Heart right ventricle (tissue), 16 donors: ENCODE measurements at regions not wholly inside any gene's neighbourhood (a gene's known extent, or its start where the extent isn't known, plus 50 kb on each side); places are given as distances from the start of the nearest gene placed in this dataset.

Experiments
- ATAC-seq, 8 donors: fragments of 200-7000 bp; cut with Tn5 transposase; one replicate each; pipeline ENCODE4 v1.9.1; 2020; ENCODE audit warnings: mild to moderate bottlenecking in 8 of 8, moderate library complexity in 8 of 8, moderate number of reproducible peaks in 1 of 8
- DNase-seq, 2 donors: peaks; one replicate each; pipeline ENCODE4 v3.0.0-alpha.2; 2020
- H3K27ac ChIP-seq, 10 donors: fragments of 200-600 bp; sonication (generic) in 2 of 10; one replicate each; pipeline versions ENCODE4 v1.5.0 to v1.8.0; 2020 to 2022; ENCODE audit warnings: mild to moderate bottlenecking in 3 of 10
- H3K27me3 ChIP-seq, 7 donors: fragments of 200-600 bp; one replicate each; pipeline ENCODE4 v1.8.0; 2021 to 2022; ENCODE audit warnings: mild to moderate bottlenecking in 2 of 7
- H3K36me3 ChIP-seq, 9 donors: fragments of 200-600 bp; sonication (generic) in 1 of 9; one replicate each; pipeline versions ENCODE4 v1.5.0 to v1.8.0; 2020 to 2022; ENCODE audit warnings: mild to moderate bottlenecking in 2 of 9
- H3K4me1 ChIP-seq, 9 donors: fragments of 200-600 bp; sonication (generic) in 1 of 9; one replicate each; pipeline versions ENCODE4 v1.5.0 to v1.8.0; 2020 to 2022; ENCODE audit warnings: mild to moderate bottlenecking in 4 of 9
- H3K4me3 ChIP-seq, 10 donors: fragments of 200-600 bp; sonication (generic) in 2 of 10; one replicate each; pipeline versions ENCODE4 v1.5.0 to v1.8.0; 2020 to 2022; ENCODE audit warnings: mild to moderate bottlenecking in 7 of 10, moderate library complexity in 2 of 10
- H3K9me3 ChIP-seq, 11 donors: fragments of 200-600 bp in 10 of 11; sonication (generic) in 2 of 11; one replicate each; pipeline versions ENCODE4 v1.5.0 to v1.8.0; 2013 to 2022; ENCODE audit warnings: mild to moderate bottlenecking in 2 of 11, control low read depth in 1 of 11, moderate library complexity in 1 of 11
- WGBS, 2 donors: extraction: QIAGEN DNeasy Blood & Tissue Kit; methylation state at CpG; one replicate each; pipeline ENCODE4 v1.1.7; 2013; ENCODE audit warnings: inconsistent platforms in 1 of 2; 5-methylcytosine and 5-hydroxymethylcytosine counted together
- intact Hi-C, 10 donors: fragments of 100-400 bp; cut with DNase I; formaldehyde crosslinking; loops; one replicate each; pipeline versions ENCODE4 v1.11.1 to v1.14.2; 2022
- TF ChIP-seq, protein P1 (sequence below), 9 donors: fragments of 200-600 bp; sonication (generic) in 2 of 9; IDR thresholded peaks; one replicate each; pipeline versions ENCODE4 v1.5.0 to v1.8.0; 2021 to 2022; ENCODE audit warnings: antibody characterized with exemption in 9 of 9, mild to moderate bottlenecking in 5 of 9, moderate library complexity in 1 of 9
- donor health status: Arrhythmogenic right ventricular cardiomyopathy.
- donor health status: ischemic (EF 13 %, LVEDD 7.1; RV severe dilation, severe dysfunction).
- donor health status: healthy with polysubstance abuse.
- donor health status: DM: no; HTN: yes; CAD: no.
- donor health status: DM: no; HTN: no; CAD: no.
- donor health status: ischemic (EF 25% LVEDD 6.9; RV normal size, moderate dysfunction).
- donor health status: ischemic (EF 25% LVEDD 5.7; RV mildly dilated, moderate dysfunction).
- donor health status: healthy.
- donor health status: DM: yes; HTN: yes; CAD: no.
- donor health status: Ischemic cardiomyopathy.
- donor health status: ischemic (EF 35%, LVEDD 5.7; RV mildly dilated, moderate dysfunction).
- donor health status: nonischemic (EF 11% LVEDD 7.7; RV severe dilation, severe dysfunction).
- donor health status: DM: yes; HTN: yes; CAD: no.
- donor health status: PGD.
- donor health status: ischemic (EF 29% LVEDD 5.4; RV normal size, mild dysfunction).
- donor health status: nonischemic (EF 23%, LVEDD 6.1; RV moderate dilation, normal function).

DNA sequence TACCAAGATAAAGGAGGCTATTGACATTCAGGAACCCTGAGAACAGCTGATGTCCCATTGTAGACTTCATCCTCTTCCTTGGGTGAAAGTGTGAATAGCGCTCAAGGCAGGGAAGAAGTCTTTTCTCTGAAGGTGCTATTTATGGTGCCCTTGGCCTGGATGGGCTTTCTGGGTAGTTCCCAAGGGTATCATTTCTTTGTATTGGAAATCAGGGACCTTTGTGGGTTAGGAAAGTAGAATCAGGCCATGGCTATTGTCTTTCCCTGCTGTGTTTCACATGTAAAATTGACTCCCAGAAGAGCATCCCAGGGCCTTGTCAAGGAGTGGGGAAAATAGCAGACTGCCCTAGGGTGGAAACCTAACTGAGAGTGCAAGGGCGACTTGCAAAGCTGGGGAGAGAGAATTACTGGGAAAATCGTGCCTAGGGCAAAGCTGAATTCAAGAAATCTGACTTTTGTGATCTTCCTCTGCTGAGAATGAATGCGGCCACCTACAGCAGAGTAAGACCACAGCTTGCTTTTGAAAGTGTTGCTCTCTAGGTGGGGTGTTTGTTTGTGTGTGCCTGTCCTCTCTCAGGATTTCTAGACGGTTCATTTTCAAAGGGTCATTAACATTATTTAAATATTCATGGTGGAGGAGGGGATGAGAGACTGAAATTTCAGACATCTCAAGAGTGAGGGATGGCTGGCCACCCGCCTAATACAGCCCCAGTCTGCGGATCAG is 160.6 kb downstream of the C9orf152 start:
- DNase-seq: no peak
- H3K27me3 ChIP-seq: peaks cover 0 to 11% (median 0%) of the 10 kb centered on the region in 7 donors
- H3K9me3 ChIP-seq: no peaks in the 10 kb centered on the region
- H3K36me3 ChIP-seq: no peaks in the 10 kb centered on the region
- intact Hi-C loops: loop anchor here in 1 of 10 donors (5.0 kb wide), 2 partner anchors 110 to 135 kb away; no protein-coding TSS in a partner anchor
- peak overlapping the region in 9 of 10 donors; percentile 58 to 92 (median 86) for H3K4me3 ChIP-seq
- ATAC-seq: no peak
- TF ChIP-seq, protein P1, sequence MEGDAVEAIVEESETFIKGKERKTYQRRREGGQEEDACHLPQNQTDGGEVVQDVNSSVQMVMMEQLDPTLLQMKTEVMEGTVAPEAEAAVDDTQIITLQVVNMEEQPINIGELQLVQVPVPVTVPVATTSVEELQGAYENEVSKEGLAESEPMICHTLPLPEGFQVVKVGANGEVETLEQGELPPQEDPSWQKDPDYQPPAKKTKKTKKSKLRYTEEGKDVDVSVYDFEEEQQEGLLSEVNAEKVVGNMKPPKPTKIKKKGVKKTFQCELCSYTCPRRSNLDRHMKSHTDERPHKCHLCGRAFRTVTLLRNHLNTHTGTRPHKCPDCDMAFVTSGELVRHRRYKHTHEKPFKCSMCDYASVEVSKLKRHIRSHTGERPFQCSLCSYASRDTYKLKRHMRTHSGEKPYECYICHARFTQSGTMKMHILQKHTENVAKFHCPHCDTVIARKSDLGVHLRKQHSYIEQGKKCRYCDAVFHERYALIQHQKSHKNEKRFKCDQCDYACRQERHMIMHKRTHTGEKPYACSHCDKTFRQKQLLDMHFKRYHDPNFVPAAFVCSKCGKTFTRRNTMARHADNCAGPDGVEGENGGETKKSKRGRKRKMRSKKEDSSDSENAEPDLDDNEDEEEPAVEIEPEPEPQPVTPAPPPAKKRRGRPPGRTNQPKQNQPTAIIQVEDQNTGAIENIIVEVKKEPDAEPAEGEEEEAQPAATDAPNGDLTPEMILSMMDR (IDR thresholded peaks at IDR 0.05): no peak
- WGBS, 2 donors: 54 to 59% methylated on average over 7 of the region's 7 CpGs
- H3K27ac ChIP-seq: peak overlapping the region in 6 of 10 donors; percentile 4 to 90 (median 65)
- H3K4me1 ChIP-seq: peaks cover 0 to 49% (median 41%) of the 10 kb centered on the region in 9 donors

- intact Hi-C loops: loop anchor here in 1 of 10 donors (5.0 kb wide), 2 partner anchors 109 to 136 kb away; no protein-coding TSS in a partner anchor
- WGBS, 2 donors: 22 to 27% methylated on average over 24 to 27 of the region's 27 CpGs
- TF ChIP-seq, protein P1 (IDR thresholded peaks at IDR 0.05): no peak
- Histone ChIP-seq H3K27me3 (peaks cover 0 to 11% (median 0%) of the 10 kb centered on the region in 7 donors), H3K27ac (peak overlapping the region in 7 of 10 donors; percentile 32 to 90 (median 80)), H3K36me3 (no peaks in the 10 kb centered on the region), H3K4me3 (peak overlapping the region in 9 of 10 donors; percentile 58 to 92 (median 86)), H3K9me3 (no peaks in the 10 kb centered on the region), H3K4me1 (peaks cover 0 to 54% (median 43%) of the 10 kb centered on the region in 9 donors)
- peak in 1 of 2 donors; percentile 29 for DNase-seq
- ATAC-seq: peak; percentile 17 to 51 (median 34)
Observed at GRCh38 chr9:110047955-110048402, 160.0 kb downstream of the C9orf152 start.

DNA sequence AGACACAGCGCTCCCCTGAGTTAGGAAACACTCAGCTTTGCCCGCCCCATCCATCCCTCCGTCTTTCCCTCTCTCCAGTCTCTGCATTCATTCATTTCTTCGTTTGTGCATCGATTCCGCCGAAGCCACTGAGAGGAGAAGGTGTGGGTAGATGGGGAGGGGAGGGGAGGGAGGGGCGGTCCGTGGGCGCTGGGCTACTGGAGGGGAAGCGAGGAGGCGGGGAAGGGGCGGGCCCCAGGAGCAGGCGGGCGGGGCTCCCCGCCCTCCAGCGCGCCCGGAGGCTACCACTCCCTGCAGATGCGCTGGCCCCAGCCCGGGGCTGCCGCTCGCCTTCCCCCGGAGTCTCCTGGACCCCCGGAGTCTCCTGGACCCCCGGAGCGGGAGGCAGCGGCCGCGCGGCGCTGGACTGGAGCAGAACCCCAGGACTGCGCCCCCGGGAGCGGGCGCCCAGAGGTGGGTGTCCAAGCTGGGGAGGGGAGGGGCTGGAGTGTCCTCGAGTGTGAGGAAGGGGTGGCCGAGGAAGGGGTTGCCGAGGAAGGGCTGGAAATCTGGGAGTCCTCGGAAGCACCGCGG is 159.5 kb downstream of the C9orf152 start:
- intact Hi-C loops: loop anchor here in 1 of 10 donors (5.0 kb wide), 2 partner anchors 109 to 136 kb away; no protein-coding TSS in a partner anchor
- WGBS, 2 donors: 3 to 6% methylated on average over 38 to 42 of the region's 42 CpGs

More for the DNA sequence above, 159.5 kb downstream of the C9orf152 start:
- Histone ChIP-seq H3K4me3 (peak overlapping the region; percentile 58 to 92 (median 86)), H3K27me3 (peaks cover 0 to 11% (median 0%) of the 10 kb centered on the region in 7 donors), H3K27ac (peak overlapping the region; percentile 41 to 91 (median 85)), H3K9me3 (no peaks in the 10 kb centered on the region), H3K36me3 (no peaks in the 10 kb centered on the region), H3K4me1 (peaks cover 0 to 59% (median 47%) of the 10 kb centered on the region in 9 donors)
- TF ChIP-seq, protein P1 (IDR thresholded peaks at IDR 0.05): no peak
- peak; percentile 93 to 96 (median 95) for ATAC-seq
- DNase-seq: peak; percentile 85 to 86
